HCT116 (cell line): ENCODE measurements at regions not wholly inside any gene's neighbourhood (a gene's known extent, or its start where the extent isn't known, plus 50 kb on each side); places are given as distances from the start of the nearest gene placed in this dataset.

Source experiments
- ATAC-seq: fragments of 200-7000 bp; cut with Tn5 transposase; 2 replicates; pipeline ENCODE4 v1.9.1; 2020; ENCODE audit warnings: mild to moderate bottlenecking, moderate library complexity
- BruUV-seq: library from RNA; stranded (reverse); fragments of 400-500 nt; replicated peaks from 2 replicates; lab custom pipeline; 2021; lab: Mats Ljungman, UMichigan
- CTCF ChIA-PET: fragments of 300-600 bp; sonication (Branson Sonifier 250); formaldehyde crosslinking; loops from one replicate; lab custom pipeline; 2021; ENCODE audit warnings: antibody characterized with exemption; lab: Charles Lee
- POLR2A ChIA-PET: fragments of 300-600, 350-600 bp; sonication (Branson Sonifier 250); formaldehyde crosslinking; loops from one replicate; lab custom pipeline; 2021; ENCODE audit warnings: antibody characterized with exemption; lab: Charles Lee
- RAD21 ChIA-PET, 2 experiments: fragments of 300-600 bp; sonication (Branson Sonifier 250); formaldehyde crosslinking; loops; one replicate each; lab custom pipeline; 2023; ENCODE audit warnings: low total read pairs in 2 of 2; ENCODE audit not compliant: uncharacterized antibody in 2 of 2, unreplicated experiment in 2 of 2, low non-redundant PET in 1 of 2; lab: Charles Lee
- DNase-seq: peaks from one replicate; pipeline ENCODE4 v3.0.0-alpha.2; 2010; ENCODE audit warnings: low read depth, low spot score
- H2AFZ ChIP-seq: fragments of 200-600 bp; shearing (Covaris generic), sonication (generic); 2 replicates; pipeline ENCODE4 v1.6.1; 2017; ENCODE audit warnings: low read depth, mixed run types, mixed read lengths, antibody characterized with exemption, low read length; ENCODE audit not compliant: poor library complexity, severe bottlenecking
- H3K27ac ChIP-seq: 2 replicates; pipeline ENCODE4 v1.5.1; 2012; ENCODE audit warnings: low read depth, low read length
- H3K27me3 ChIP-seq: fragments of 200-600 bp; sonication (generic); 2 replicates; pipeline ENCODE4 v1.6.1; 2016; ENCODE audit warnings: mixed run types, low read length, mixed read lengths; ENCODE audit not compliant: insufficient read depth
- H3K36me3 ChIP-seq, 2 experiments: fragments of 200-500 bp in 1 of 2; fragments of 200-600 bp in 1 of 2; sonication (Bioruptor generic) in 1 of 2; sonication (generic) in 1 of 2; 2 replicates each; pipeline versions ENCODE4 v1.5.1 to v1.6.1; 2014 to 2016; ENCODE audit warnings: low read length in 2 of 2, inconsistent platforms in 1 of 2, mixed read lengths in 1 of 2, mixed run types in 1 of 2; ENCODE audit not compliant: insufficient read depth in 2 of 2, control insufficient read depth in 1 of 2
- H3K4me1 ChIP-seq, 2 experiments: fragments of 200-600 bp in 1 of 2; sonication (generic) in 1 of 2; 2 replicates each; pipeline versions ENCODE4 v1.5.1 to v1.6.1; 2012 to 2017; ENCODE audit warnings: low read length in 2 of 2, inconsistent platforms in 1 of 2, mild to moderate bottlenecking in 1 of 2, mixed read lengths in 1 of 2, mixed run types in 1 of 2, moderate library complexity in 1 of 2; ENCODE audit not compliant: insufficient read depth in 2 of 2, control insufficient read depth in 1 of 2
- H3K4me2 ChIP-seq: fragments of 200-600 bp; sonication (generic); 2 replicates; pipeline ENCODE4 v1.6.1; 2017; ENCODE audit warnings: mixed run types, low read length, mixed read lengths
- H3K4me3 ChIP-seq, 2 experiments: fragments of 200-600 bp in 1 of 2; sonication (generic) in 1 of 2; replicated peaks in 1 of 2; 2 replicates each; pipeline ENCODE4 v1.5.1; 2011 to 2016; ENCODE audit warnings: low read length in 2 of 2, control low read depth in 1 of 2, low read depth in 1 of 2, mild to moderate bottlenecking in 1 of 2, mixed read lengths in 1 of 2, mixed run types in 1 of 2
- H3K79me2 ChIP-seq: fragments of 200-600 bp; sonication (generic); 2 replicates; pipeline ENCODE4 v1.6.1; 2017; ENCODE audit warnings: mild to moderate bottlenecking, mixed run types, low read length, moderate library complexity, mixed read lengths; ENCODE audit not compliant: insufficient read depth
- H3K9ac ChIP-seq: fragments of 200-600 bp; sonication (generic); 2 replicates; pipeline ENCODE4 v1.6.1; 2016; ENCODE audit warnings: low read length, mixed read lengths
- H3K9me2 ChIP-seq: fragments of 200-600 bp; sonication (generic), shearing (Covaris generic); 2 replicates; pipeline ENCODE4 v1.6.1; 2017; ENCODE audit warnings: mixed run types, mild to moderate bottlenecking, moderate library complexity; ENCODE audit not compliant: insufficient read depth
- H3K9me3 ChIP-seq, 2 experiments: fragments of 200-500 bp in 1 of 2; fragments of 200-600 bp in 1 of 2; sonication (Bioruptor generic) in 1 of 2; sonication (generic) in 1 of 2; 2 replicates each; pipeline ENCODE4 v1.6.1; 2014 to 2017; ENCODE audit warnings: low read length in 2 of 2, mixed read lengths in 2 of 2, inconsistent platforms in 1 of 2, low read depth in 1 of 2, mild to moderate bottlenecking in 1 of 2, mixed run types in 1 of 2, moderate library complexity in 1 of 2; ENCODE audit not compliant: control insufficient read depth in 1 of 2, insufficient read depth in 1 of 2
- H4K20me1 ChIP-seq: fragments of 200-600 bp; sonication (generic), shearing (Covaris generic); 2 replicates; pipeline ENCODE4 v1.6.1; 2017; ENCODE audit warnings: mixed run types, mild to moderate bottlenecking, moderate library complexity; ENCODE audit not compliant: insufficient read depth
- CBX3 ChIP-seq: IDR thresholded peaks from 2 replicates; pipeline ENCODE4 v1.6.1; 2012; ENCODE audit warnings: low read depth
- CEBPB ChIP-seq: IDR thresholded peaks from 2 replicates; pipeline ENCODE4 v1.6.1; 2012; ENCODE audit warnings: low read depth
- EGR1 ChIP-seq: IDR thresholded peaks from 2 replicates; pipeline ENCODE4 v1.6.1; 2012; ENCODE audit warnings: low read depth
- ELF1 ChIP-seq: IDR thresholded peaks from 2 replicates; pipeline ENCODE4 v1.6.1; 2012; ENCODE audit warnings: low read depth, borderline replicate concordance
- EZH2 ChIP-seq: fragments of 200-600 bp; sonication (generic); IDR thresholded peaks from 2 replicates; pipeline ENCODE4 v1.6.1; 2017; ENCODE audit warnings: antibody characterized with exemption, mixed run types
- EZH2phosphoT487 ChIP-seq: fragments of 200-600 bp; IDR thresholded peaks from 2 replicates; pipeline ENCODE4 v1.6.1; 2018; ENCODE audit warnings: antibody characterized with exemption, borderline replicate concordance
- JUND ChIP-seq: IDR thresholded peaks from 2 replicates; pipeline ENCODE4 v1.6.1; 2012
- RAD21 ChIP-seq: IDR thresholded peaks from 2 replicates; pipeline ENCODE4 v1.6.1; 2012; ENCODE audit warnings: low read depth, mild to moderate bottlenecking
- SIN3A ChIP-seq: IDR thresholded peaks from 2 replicates; pipeline ENCODE4 v1.6.1; 2012; ENCODE audit warnings: low read depth
- SP1 ChIP-seq: IDR thresholded peaks from 2 replicates; pipeline ENCODE4 v1.6.1; 2012; ENCODE audit warnings: low read depth
- TCF7L2 ChIP-seq: IDR thresholded peaks from 2 replicates; pipeline ENCODE4 v1.7.0; 2011; ENCODE audit warnings: borderline replicate concordance, inconsistent platforms; ENCODE audit not compliant: insufficient read depth, insufficient read length; ENCODE audit errors: extremely low read depth
- YY1 ChIP-seq: IDR thresholded peaks from 2 replicates; pipeline ENCODE4 v1.6.1; 2011; ENCODE audit warnings: low read length, low read depth, moderate library complexity, mild to moderate bottlenecking; ENCODE audit not compliant: insufficient replicate concordance; ENCODE audit errors: extremely low read depth
- ZFX ChIP-seq: fragments of 450-650 bp; IDR thresholded peaks from 2 replicates; pipeline ENCODE4 v1.6.1; 2017
- ZNF274 ChIP-seq: fragments of 200-500 bp; sonication (Bioruptor generic); IDR thresholded peaks from 2 replicates; pipeline ENCODE4 v1.6.1; 2014; ENCODE audit warnings: mild to moderate bottlenecking, low read depth, low read length, inconsistent platforms
- intact Hi-C: fragments of 100-400 bp; cut with micrococcal nuclease; formaldehyde crosslinking; loops from 2 replicates; pipeline ENCODE4 v1.10.0; 2022
- TF ChIP-seq, protein P1 (sequence below), 3 experiments: fragments of 200-600 bp in 1 of 3; sonication (generic) in 1 of 3; IDR thresholded peaks in 2 of 3; conservative IDR thresholded peaks in 1 of 3; 2 replicates each; pipeline ENCODE4 v1.5.1; 2012 to 2017; ENCODE audit warnings: low read depth in 2 of 3, low read length in 2 of 3, antibody characterized with exemption in 1 of 3, borderline replicate concordance in 1 of 3, control low read depth in 1 of 3, mild to moderate bottlenecking in 1 of 3, mixed read lengths in 1 of 3, mixed run types in 1 of 3, moderate library complexity in 1 of 3; ENCODE audit not compliant: insufficient read depth in 1 of 3
- TF ChIP-seq, protein P2 (sequence below): IDR thresholded peaks from 2 replicates; pipeline ENCODE4 v1.6.1; 2012
- TF ChIP-seq, protein P3 (sequence below): IDR thresholded peaks from 2 replicates; pipeline ENCODE4 v1.6.1; 2012

DNA sequence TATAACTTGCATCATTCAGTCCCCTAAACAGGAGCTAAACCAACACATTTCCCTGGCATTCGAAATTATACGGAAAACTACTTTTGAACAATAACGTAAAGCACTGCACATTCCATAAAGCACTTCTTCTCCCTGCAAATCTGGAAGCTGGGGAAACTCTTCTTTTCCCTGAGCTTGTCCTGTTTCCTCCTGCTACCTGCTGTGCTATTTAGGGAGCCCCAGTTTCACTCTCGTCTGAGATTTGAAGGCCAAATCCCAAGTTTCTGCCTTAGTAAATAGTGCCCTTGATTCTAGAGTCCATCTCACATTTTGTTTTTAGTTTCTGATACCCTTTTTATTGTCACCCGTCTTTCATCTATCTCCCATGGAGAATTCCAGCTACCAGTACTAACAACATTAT lies 67.7 kb upstream of the OSR1 start:
- no peaks in the 10 kb centered on the region for H3K9me3 ChIP-seq
- ATAC-seq: no peak
- RAD21 ChIA-PET: no interaction called here
- no peak overlapping the region for H3K4me2 ChIP-seq
- no peaks in the 10 kb centered on the region for H3K27me3 ChIP-seq
- no peak overlapping the region for H3K27ac ChIP-seq
- H3K4me3 ChIP-seq: no peak overlapping the region
- H4K20me1 ChIP-seq: no peaks in the 10 kb centered on the region
- no peaks in the 10 kb centered on the region for H3K9me2 ChIP-seq
- H3K4me1 ChIP-seq: peaks cover 0 to 4% of the 10 kb centered on the region in 2 experiments; a peak in 1 of 4 replicates
- no peak for DNase-seq
- TF ChIP-seq YY1 (no peak), RAD21 (no peak), CBX3 (no peak), ZNF274 (no peak), TCF7L2 (no peak), ZFX (no peak), JUND (no peak), ELF1 (no peak), SP1 (no peak), EGR1 (no peak), EZH2 (no peak), EZH2phosphoT487 (no peak), SIN3A (no peak), CEBPB (no peak)
- TF ChIP-seq, protein P1, sequence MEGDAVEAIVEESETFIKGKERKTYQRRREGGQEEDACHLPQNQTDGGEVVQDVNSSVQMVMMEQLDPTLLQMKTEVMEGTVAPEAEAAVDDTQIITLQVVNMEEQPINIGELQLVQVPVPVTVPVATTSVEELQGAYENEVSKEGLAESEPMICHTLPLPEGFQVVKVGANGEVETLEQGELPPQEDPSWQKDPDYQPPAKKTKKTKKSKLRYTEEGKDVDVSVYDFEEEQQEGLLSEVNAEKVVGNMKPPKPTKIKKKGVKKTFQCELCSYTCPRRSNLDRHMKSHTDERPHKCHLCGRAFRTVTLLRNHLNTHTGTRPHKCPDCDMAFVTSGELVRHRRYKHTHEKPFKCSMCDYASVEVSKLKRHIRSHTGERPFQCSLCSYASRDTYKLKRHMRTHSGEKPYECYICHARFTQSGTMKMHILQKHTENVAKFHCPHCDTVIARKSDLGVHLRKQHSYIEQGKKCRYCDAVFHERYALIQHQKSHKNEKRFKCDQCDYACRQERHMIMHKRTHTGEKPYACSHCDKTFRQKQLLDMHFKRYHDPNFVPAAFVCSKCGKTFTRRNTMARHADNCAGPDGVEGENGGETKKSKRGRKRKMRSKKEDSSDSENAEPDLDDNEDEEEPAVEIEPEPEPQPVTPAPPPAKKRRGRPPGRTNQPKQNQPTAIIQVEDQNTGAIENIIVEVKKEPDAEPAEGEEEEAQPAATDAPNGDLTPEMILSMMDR (IDR thresholded peaks at IDR 0.05 in 2 of 3, conservative IDR thresholded peaks at IDR 0.05 in 1 of 3; ENCODE audit: borderline replicate concordance in 1 of 3, insufficient read depth in 1 of 3, low read depth in 2 of 3, low read length in 2 of 3): no peak
- TF ChIP-seq, protein P2, sequence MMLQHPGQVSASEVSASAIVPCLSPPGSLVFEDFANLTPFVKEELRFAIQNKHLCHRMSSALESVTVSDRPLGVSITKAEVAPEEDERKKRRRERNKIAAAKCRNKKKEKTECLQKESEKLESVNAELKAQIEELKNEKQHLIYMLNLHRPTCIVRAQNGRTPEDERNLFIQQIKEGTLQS: no peak
- TF ChIP-seq, protein P3, sequence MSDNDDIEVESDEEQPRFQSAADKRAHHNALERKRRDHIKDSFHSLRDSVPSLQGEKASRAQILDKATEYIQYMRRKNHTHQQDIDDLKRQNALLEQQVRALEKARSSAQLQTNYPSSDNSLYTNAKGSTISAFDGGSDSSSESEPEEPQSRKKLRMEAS: no peak
- TF ChIP-seq, all 23 proteins: peak for 0
- no peaks in the 10 kb centered on the region for H3K79me2 ChIP-seq
- H3K9ac ChIP-seq: no peak overlapping the region
- no peak overlapping the region for H2AFZ ChIP-seq
- CTCF ChIA-PET: no interaction called here
- BruUV-seq: no TSS peak
- intact Hi-C loops: no loop called here
- no peaks in the 10 kb centered on the region for H3K36me3 ChIP-seq
- POLR2A ChIA-PET: no interaction called here
